ENCODE measurements at regions not wholly inside any gene's neighbourhood (a gene's known extent, or its start where the extent isn't known, plus 50 kb on each side); places are given as distances from the start of the nearest gene placed in this dataset.

DNA sequence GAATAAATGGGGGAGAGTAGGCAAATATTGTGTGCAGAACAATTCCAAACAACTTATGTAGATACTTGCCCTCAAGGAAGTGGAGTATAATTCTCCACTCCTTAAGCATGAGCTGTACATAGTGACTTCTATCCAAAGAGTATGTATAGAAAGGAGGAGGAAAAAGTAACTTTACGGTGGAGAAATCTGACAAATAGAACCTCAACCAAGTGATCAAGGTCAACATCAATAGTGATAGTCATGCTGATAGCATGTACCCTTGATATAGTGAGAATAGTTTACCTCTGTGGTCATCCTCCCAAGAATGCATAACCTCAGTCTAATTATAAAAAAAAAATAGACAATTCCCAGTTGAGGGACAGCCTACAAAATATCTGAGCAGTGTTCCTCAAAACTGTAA lies 89.1 kb upstream of the NANOS1 start:
- Histone ChIP-seq H3K4me3 (replicated peaks in 1 of 3) (no peak overlapping the region), H3K4me1 (no peaks in the 10 kb centered on the region), H3K27me3 (no peaks in the 10 kb centered on the region), H3K27ac (no peak overlapping the region), H3K9me3 (no peaks in the 10 kb centered on the region), H3K36me3 (no peaks in the 10 kb centered on the region)
- TF ChIP-seq, protein P1, sequence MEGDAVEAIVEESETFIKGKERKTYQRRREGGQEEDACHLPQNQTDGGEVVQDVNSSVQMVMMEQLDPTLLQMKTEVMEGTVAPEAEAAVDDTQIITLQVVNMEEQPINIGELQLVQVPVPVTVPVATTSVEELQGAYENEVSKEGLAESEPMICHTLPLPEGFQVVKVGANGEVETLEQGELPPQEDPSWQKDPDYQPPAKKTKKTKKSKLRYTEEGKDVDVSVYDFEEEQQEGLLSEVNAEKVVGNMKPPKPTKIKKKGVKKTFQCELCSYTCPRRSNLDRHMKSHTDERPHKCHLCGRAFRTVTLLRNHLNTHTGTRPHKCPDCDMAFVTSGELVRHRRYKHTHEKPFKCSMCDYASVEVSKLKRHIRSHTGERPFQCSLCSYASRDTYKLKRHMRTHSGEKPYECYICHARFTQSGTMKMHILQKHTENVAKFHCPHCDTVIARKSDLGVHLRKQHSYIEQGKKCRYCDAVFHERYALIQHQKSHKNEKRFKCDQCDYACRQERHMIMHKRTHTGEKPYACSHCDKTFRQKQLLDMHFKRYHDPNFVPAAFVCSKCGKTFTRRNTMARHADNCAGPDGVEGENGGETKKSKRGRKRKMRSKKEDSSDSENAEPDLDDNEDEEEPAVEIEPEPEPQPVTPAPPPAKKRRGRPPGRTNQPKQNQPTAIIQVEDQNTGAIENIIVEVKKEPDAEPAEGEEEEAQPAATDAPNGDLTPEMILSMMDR (IDR thresholded peaks at IDR 0.05) = no peak
- TF ChIP-seq POLR2A (IDR thresholded peaks at IDR 0.05) = no peak
- 94 to 95% methylated on average over 1 of the region's 1 CpG for WGBS, 2 donors
- intact Hi-C loops (cut with DNase I) = no loop called here
- no peak for DNase-seq

DNA sequence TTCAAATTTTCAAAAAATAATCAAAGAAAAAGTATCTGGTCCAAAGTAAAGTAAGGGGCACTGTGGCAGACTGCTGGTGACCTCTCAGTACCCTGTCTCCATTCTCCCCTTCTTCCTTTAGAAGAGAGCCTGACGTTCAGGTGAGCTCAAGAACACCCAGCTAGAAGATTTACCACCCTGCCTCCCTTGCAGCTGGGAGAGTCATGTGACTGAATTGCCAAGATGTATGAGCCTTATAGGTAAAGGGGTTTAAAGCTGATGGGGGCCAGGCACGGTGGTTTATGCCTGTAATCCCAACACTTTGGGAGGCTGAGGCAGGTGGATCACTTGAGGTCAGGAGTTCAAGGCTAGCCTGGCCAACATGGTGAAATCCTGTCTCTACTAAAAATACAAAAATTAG lies 86.3 kb upstream of the NANOS1 start:
- DNase-seq = no peak
- Histone ChIP-seq H3K27ac (no peak overlapping the region), H3K9me3 (no peaks in the 10 kb centered on the region), H3K36me3 (no peaks in the 10 kb centered on the region), H3K4me3 (replicated peaks in 1 of 3) (no peak overlapping the region), H3K4me1 (peaks cover 0 to 8% of the 10 kb centered on the region in 2 donors), H3K27me3 (no peaks in the 10 kb centered on the region)
- 64 to 76% methylated on average over 2 of the region's 2 CpGs for WGBS, 2 donors
- no peak for TF ChIP-seq POLR2A (IDR thresholded peaks at IDR 0.05)
- TF ChIP-seq, protein P1 (IDR thresholded peaks at IDR 0.05) = no peak
- intact Hi-C loops (cut with DNase I) = no loop called here

DNA sequence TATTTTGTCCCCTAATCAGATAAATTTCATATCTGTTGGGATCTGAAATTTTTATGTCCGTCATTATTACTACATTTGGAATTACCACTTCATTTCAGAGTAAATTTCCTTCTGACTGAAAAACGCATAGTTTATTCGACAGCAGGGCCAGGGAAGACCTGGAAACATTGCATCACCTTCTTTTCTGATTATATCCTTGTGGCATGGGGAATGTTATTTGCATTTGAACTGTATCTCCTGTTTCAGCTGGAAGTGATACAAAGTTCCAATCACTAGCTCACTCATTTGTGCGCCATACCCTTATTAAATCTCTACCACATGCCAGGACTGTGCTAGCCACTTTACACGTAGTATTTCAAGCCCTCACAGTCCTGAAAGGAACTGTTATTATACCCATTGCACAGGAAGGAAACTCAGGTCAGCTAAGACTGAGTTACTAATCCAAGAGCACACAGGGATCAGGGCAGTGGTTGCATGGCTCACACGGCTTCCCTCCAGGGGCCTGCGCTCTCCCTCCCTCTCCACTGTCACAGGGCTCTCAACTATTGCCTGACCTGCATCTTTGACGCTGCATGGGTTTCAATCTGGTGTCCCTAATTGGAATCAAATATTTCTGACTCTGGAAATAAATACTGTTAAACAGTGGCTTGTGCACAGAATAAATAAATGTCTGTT lies 84.4 kb upstream of the NANOS1 start:
- 84 to 89% methylated on average over 8 of the region's 8 CpGs for WGBS, 2 donors
- no peaks in the 10 kb centered on the region for H3K36me3 ChIP-seq
- TF ChIP-seq, protein P1 (IDR thresholded peaks at IDR 0.05) = no peak
- no peak for TF ChIP-seq POLR2A (IDR thresholded peaks at IDR 0.05)
- no peaks in the 10 kb centered on the region for H3K9me3 ChIP-seq
- no peak overlapping the region for H3K4me3 ChIP-seq (replicated peaks in 1 of 3)
- no peak overlapping the region for H3K27ac ChIP-seq
- no peaks in the 10 kb centered on the region for H3K27me3 ChIP-seq
- H3K4me1 ChIP-seq = peaks cover 0 to 8% of the 10 kb centered on the region in 2 donors
- no peak for DNase-seq
- intact Hi-C loops (cut with DNase I) = no loop called here

DNA sequence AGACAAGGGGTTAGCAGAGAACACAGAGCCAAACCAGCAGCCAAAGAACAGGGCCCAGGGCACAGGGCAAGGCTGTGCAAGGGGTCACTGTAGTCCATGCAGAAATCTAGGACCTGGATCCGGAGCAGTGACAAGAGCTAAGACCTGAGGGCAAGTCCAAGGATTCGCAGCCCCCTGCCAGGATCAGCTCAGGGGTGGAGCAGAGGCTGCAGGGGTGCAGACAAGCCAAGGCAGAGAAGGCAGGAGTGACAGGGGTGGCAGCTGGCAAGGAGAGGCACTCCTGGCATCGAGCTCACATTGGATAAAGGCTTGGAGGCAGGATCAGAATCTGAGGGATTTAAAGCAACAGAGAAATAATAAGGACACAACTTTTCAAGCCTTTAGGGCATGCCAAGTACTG lies 80.7 kb upstream of the NANOS1 start:
- no peaks in the 10 kb centered on the region for H3K27me3 ChIP-seq
- no peaks in the 10 kb centered on the region for H3K36me3 ChIP-seq
- no peaks in the 10 kb centered on the region for H3K9me3 ChIP-seq
- WGBS, 2 donors = 67 to 69% methylated on average over 3 of the region's 3 CpGs
- no peak for TF ChIP-seq POLR2A (IDR thresholded peaks at IDR 0.05)
- TF ChIP-seq, protein P1 (IDR thresholded peaks at IDR 0.05) = no peak
- no peak overlapping the region for H3K4me3 ChIP-seq (replicated peaks in 1 of 3)
- peak in 1 of 2 donors; percentile 29 for DNase-seq
- H3K27ac ChIP-seq = peak overlapping the region in 1 of 3 donors; percentile 30
- peaks cover 0 to 15% of the 10 kb centered on the region in 2 donors for H3K4me1 ChIP-seq
- intact Hi-C loops (cut with DNase I) = no loop called here

DNA sequence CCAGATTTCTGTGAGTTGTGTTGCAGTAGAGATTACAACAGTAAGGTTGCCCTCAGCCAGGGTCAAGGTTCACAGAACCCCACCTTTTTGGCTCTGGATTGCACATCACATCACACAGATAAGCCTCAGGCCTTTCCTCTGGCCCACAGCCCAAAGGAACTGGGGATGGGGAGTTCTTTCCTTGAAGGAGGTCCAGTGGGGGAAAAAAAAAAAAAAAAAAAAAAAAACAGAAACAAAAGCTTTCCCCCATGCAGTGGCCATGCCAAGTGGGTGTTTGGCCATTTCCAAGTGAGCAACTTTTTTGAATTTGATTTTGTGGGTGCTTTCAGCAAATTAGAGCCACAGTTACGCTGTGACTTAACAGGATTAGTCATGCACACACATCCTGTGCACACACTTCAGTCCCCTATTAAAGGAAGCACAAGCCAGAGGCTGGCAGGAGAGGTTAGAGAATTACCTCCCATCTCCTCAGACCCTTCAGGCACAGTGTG lies 79.3 kb upstream of the NANOS1 start:
- Histone ChIP-seq H3K4me1 (peaks cover 0 to 15% of the 10 kb centered on the region in 2 donors), H3K27ac (no peak overlapping the region), H3K4me3 (replicated peaks in 1 of 3) (no peak overlapping the region), H3K36me3 (no peaks in the 10 kb centered on the region), H3K9me3 (no peaks in the 10 kb centered on the region), H3K27me3 (no peaks in the 10 kb centered on the region)
- 58 to 82% methylated on average over 1 of the region's 1 CpG for WGBS, 2 donors
- no peak for DNase-seq
- TF ChIP-seq, protein P1 (IDR thresholded peaks at IDR 0.05) = no peak
- TF ChIP-seq POLR2A (IDR thresholded peaks at IDR 0.05) = no peak
- intact Hi-C loops (cut with DNase I) = no loop called here

Measured in thyroid gland (tissue), 4 donors.